ENCODE measurements at regions not wholly inside any gene's neighbourhood (a gene's known extent, or its start where the extent isn't known, plus 50 kb on each side); places are given as distances from the start of the nearest gene placed in this dataset.

DNA sequence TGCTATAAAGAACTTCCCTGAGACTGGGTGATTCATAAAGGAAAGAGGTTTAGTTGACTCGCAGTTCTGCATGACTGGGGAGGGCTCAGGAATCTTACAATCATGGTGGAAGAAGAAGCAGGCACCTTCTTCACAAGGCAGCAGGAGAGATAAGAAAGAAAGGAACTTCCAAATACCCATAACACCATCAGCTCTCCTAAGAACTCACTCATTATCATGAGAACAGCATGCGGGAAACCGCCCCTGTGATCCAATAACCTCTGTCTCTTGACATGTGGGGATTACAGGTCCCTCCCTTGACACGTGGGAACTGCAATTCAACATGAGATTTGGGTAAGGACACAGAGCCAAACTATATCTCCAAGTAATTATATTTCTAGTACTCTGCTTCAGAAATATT, 163.8 kb upstream of the CDH20 start:
- H3K9ac ChIP-seq (ENCODE audit: low read depth, low read length): no peak overlapping the region
- H2AFZ ChIP-seq (replicated peaks; ENCODE audit: low read length, poor library complexity): no peak overlapping the region
- H3K4ac ChIP-seq (ENCODE audit: low read depth, low read length): no peak overlapping the region
- WGBS, 2 experiments (ENCODE audit: extremely low coverage in 2 of 2, insufficient read length in 1 of 2): no CpG with 5 or more reads among the region's 4 CpGs
- H3K14ac ChIP-seq (replicated peaks; ENCODE audit: low read depth, low read length): no peak overlapping the region
- DNase-seq (no peak), ATAC-seq (ENCODE audit: low read depth) (no peak)
- no peak overlapping the region for H3K23ac ChIP-seq (ENCODE audit: low read depth, low read length)
- H3K56ac ChIP-seq (ENCODE audit: extremely low read depth, insufficient read depth, low read length): no peak overlapping the region
- no peak overlapping the region for H3K18ac ChIP-seq (ENCODE audit: low read depth, low read length)
- no peaks in the 10 kb centered on the region for H3K79me1 ChIP-seq (ENCODE audit: low read depth in 1 of 2, low read length in 2 of 2)
- no peak overlapping the region for H2BK5ac ChIP-seq (ENCODE audit: low read depth, low read length, poor library complexity, severe bottlenecking)
- H4K91ac ChIP-seq (ENCODE audit: insufficient read depth, low read depth, low read length): no peak overlapping the region
- H3K36me3 ChIP-seq (ENCODE audit: control insufficient read depth, insufficient read depth, low read length): no peaks in the 10 kb centered on the region
- no peaks in the 10 kb centered on the region for H3K4me1 ChIP-seq (ENCODE audit: control insufficient read depth, insufficient read depth, low read length)
- CTCF ChIA-PET: no interaction called here
- H2AK9ac ChIP-seq (replicated peaks; ENCODE audit: low read depth, low read length, poor library complexity): no peak overlapping the region
- H3K9me1 ChIP-seq (ENCODE audit: insufficient read depth, low read length): no peaks in the 10 kb centered on the region
- H2BK20ac ChIP-seq (ENCODE audit: low read depth, low read length): no peak overlapping the region
- H3K4me3 ChIP-seq (ENCODE audit: insufficient read depth, low read depth, low read length): no peak overlapping the region
- no peak overlapping the region for H2BK120ac ChIP-seq (ENCODE audit: low read depth, low read length)
- no peak for TF ChIP-seq MXI1 (IDR thresholded peaks at IDR 0.05; ENCODE audit: borderline replicate concordance, low read depth, low read length)
- TF ChIP-seq NFE2L2 (IDR thresholded peaks at IDR 0.05; ENCODE audit: low read depth, low read length): no peak
- no peak for TF ChIP-seq ELK1 (IDR thresholded peaks at IDR 0.05; ENCODE audit: borderline replicate concordance, low read depth, low read length)
- TF ChIP-seq RAD21 (IDR thresholded peaks at IDR 0.05; ENCODE audit: low read length): no peak
- no peak for TF ChIP-seq CHD1 (IDR thresholded peaks at IDR 0.05; ENCODE audit: low read depth, low read length)
- no peak for TF ChIP-seq MAFK (IDR thresholded peaks at IDR 0.05; ENCODE audit: low read depth, low read length)
- TF ChIP-seq BHLHE40 (IDR thresholded peaks at IDR 0.05; ENCODE audit: low read depth, low read length): no peak
- TF ChIP-seq POLR2A (IDR thresholded peaks at IDR 0.05; ENCODE audit: low read depth, low read length): no peak
- TF ChIP-seq SMC3 (IDR thresholded peaks at IDR 0.05; ENCODE audit: low read depth, low read length): no peak
- TF ChIP-seq RCOR1 (IDR thresholded peaks at IDR 0.05; ENCODE audit: insufficient replicate concordance, low read length): no peak
- TF ChIP-seq RFX5 (IDR thresholded peaks at IDR 0.05; ENCODE audit: low read depth, low read length): no peak
- no peak for TF ChIP-seq CEBPB (IDR thresholded peaks at IDR 0.05; ENCODE audit: low read depth, low read length)
- dilution Hi-C loops (cut with HindIII; ENCODE audit: low sequenced_read_pairs, unreplicated experiment) (no loop called here), intact Hi-C loops (cut with micrococcal nuclease) (no loop called here), in situ Hi-C loops (cut with MboI; ENCODE audit: low sequenced_read_pairs) (no loop called here)
- H2BK15ac ChIP-seq (ENCODE audit: low read depth, low read length): no peak overlapping the region
- H3K27ac ChIP-seq (ENCODE audit: insufficient read depth, low read length): no peak overlapping the region
- H4K20me1 ChIP-seq (ENCODE audit: insufficient read depth, low read length): no peaks in the 10 kb centered on the region
- no peaks in the 10 kb centered on the region; the same call in 1 of the 2 replicates for H3K9me3 ChIP-seq (ENCODE audit: control insufficient read depth, insufficient read depth, low read length)
- no peak overlapping the region for H2AK5ac ChIP-seq (ENCODE audit: low read depth, low read length)
- no TSS peak for BruUV-seq (replicated peaks)
- POLR2A ChIA-PET (ENCODE audit: unreplicated experiment): no interaction called here
- no peak overlapping the region for H3K4me2 ChIP-seq (ENCODE audit: low read depth, low read length)
- no peak overlapping the region for H4K5ac ChIP-seq (ENCODE audit: low read depth, low read length)
- no peak overlapping the region for H4K8ac ChIP-seq (ENCODE audit: low read depth in 2 of 2, low read length in 2 of 2)
- H3K27me3 ChIP-seq (ENCODE audit: control insufficient read depth, insufficient read depth, low read length): no peaks in the 10 kb centered on the region

All from IMR-90 (cell line).